Gastroesophageal sphincter (tissue), 3 donors: ENCODE measurements at regions not wholly inside any gene's neighbourhood (a gene's known extent, or its start where the extent isn't known, plus 50 kb on each side); places are given as distances from the start of the nearest gene placed in this dataset.

Experiments used
- CTCF ChIP-seq, 4 experiments: fragments of 200-600 bp in 2 of 4; fragments of 450-650 bp in 2 of 4; sonication (generic) in 1 of 4; IDR thresholded peaks; one replicate each; pipeline ENCODE4 v1.5.1; 2017 to 2019; ENCODE audit warnings: antibody characterized with exemption in 4 of 4, mild to moderate bottlenecking in 2 of 4, moderate library complexity in 2 of 4
- EP300 ChIP-seq: sonication (generic); formaldehyde crosslinking; IDR thresholded peaks from one replicate; pipeline ENCODE4 v1.6.1; 2017; ENCODE audit warnings: antibody characterized with exemption, mild to moderate bottlenecking
- POLR2AphosphoS5 ChIP-seq: sonication (generic); formaldehyde crosslinking; IDR thresholded peaks from one replicate; pipeline ENCODE4 v1.6.1; 2017; ENCODE audit warnings: antibody characterized with exemption

GRCh38 chr14:106681161-106681560 lies 1154.8 kb downstream of the TMEM121 start:
- TF ChIP-seq CTCF (IDR thresholded peaks at IDR 0.05) (no peak), EP300 (no peak), POLR2AphosphoS5 (no peak)
